ENCODE measurements at regions not wholly inside any gene's neighbourhood (a gene's known extent, or its start where the extent isn't known, plus 50 kb on each side); places are given as distances from the start of the nearest gene placed in this dataset.

DNA sequence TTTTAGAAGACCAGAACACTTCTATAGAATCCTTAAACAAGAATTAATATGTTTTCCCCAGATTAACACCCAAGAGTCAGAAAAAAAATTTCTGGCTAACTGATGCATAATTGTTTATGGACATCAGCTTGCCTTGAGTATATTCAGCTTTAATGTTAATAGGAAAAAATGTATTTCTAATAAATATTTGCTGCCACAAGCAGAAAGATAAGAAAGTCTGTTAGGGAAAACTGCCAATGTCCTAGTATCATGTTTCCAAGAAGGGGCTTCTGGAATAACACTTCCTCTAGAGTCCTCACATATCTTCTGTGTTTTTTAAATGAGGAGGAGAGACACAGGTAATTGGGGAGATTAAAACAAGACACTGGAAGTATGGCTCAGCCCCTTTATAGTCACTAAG, 202.1 kb upstream of the TET2 start:
- Histone ChIP-seq H3K4me3 (replicated peaks in 1 of 3; ENCODE audit: insufficient read depth in 1 of 3, low read depth in 1 of 3, low read length in 3 of 3) (no peak overlapping the region), H3K9me3 (replicated peaks; ENCODE audit: control insufficient read depth, insufficient read depth, low read length) (no peaks in the 10 kb centered on the region), H3K9me1 (replicated peaks; ENCODE audit: control insufficient read depth, extremely low read depth, insufficient read depth, low read length) (no peaks in the 10 kb centered on the region), H3K79me2 (ENCODE audit: control insufficient read depth, insufficient read depth, low read length) (no peaks in the 10 kb centered on the region), H4K20me1 (replicated peaks; ENCODE audit: control insufficient read depth, extremely low read depth, insufficient read depth, low read length) (no peaks in the 10 kb centered on the region), H3K9ac (replicated peaks; ENCODE audit: extremely low read depth, insufficient read depth, low read length) (no peak overlapping the region), H3K4me1 (ENCODE audit: control insufficient read depth, extremely low read depth, insufficient read depth, low read length) (no peaks in the 10 kb centered on the region), H3K27me3 (ENCODE audit: control insufficient read depth in 2 of 2, insufficient read depth in 2 of 2, low read length in 2 of 2) (no peaks in the 10 kb centered on the region), H3K36me3 (ENCODE audit: control insufficient read depth in 2 of 2, extremely low read depth in 1 of 2, insufficient read depth in 2 of 2, low read length in 2 of 2) (no peaks in the 10 kb centered on the region), H3K4me2 (ENCODE audit: insufficient read depth, low read length) (no peak overlapping the region), H3K27ac (ENCODE audit: insufficient read depth, low read depth, low read length) (no peak overlapping the region), H2AFZ (ENCODE audit: low read depth, low read length) (no peak overlapping the region)
- intact Hi-C loops (cut with micrococcal nuclease) (no loop called here), dilution Hi-C loops (cut with MboI; ENCODE audit: extremely low pct_ligation_motif_present, low sequenced_read_pairs) (no loop called here)
- POLR2A ChIA-PET = no interaction called here
- TF ChIP-seq MAX (IDR thresholded peaks at IDR 0.05; ENCODE audit: insufficient read depth, insufficient read length) (no peak), GATA2 (IDR thresholded peaks at IDR 0.05; ENCODE audit: insufficient read depth, insufficient read length, low read depth, low read length) (no peak), POLR2AphosphoS5 (IDR thresholded peaks at IDR 0.05; ENCODE audit: insufficient read depth, low read depth, low read length) (no peak), CTCF (IDR thresholded peaks at IDR 0.05; ENCODE audit: extremely low read depth in 1 of 2, insufficient read depth in 1 of 2, low read depth in 1 of 2, low read length in 2 of 2) (no peak), MYC (IDR thresholded peaks at IDR 0.05; ENCODE audit: low read depth, low read length) (no peak), FOS (IDR thresholded peaks at IDR 0.05; ENCODE audit: borderline replicate concordance, insufficient read depth, low read length) (no peak), POLR2A (IDR thresholded peaks at IDR 0.05; ENCODE audit: low read depth, low read length) (no peak), EZH2 (IDR thresholded peaks at IDR 0.05; ENCODE audit: borderline replicate concordance, low read depth, low read length, severe bottlenecking) (no peak), JUN (IDR thresholded peaks at IDR 0.05; ENCODE audit: borderline replicate concordance, insufficient read depth, insufficient read length, low read depth) (no peak)
- CTCF ChIA-PET = interaction anchor here (1.9 kb wide), 1 partner anchor 84 kb away, joined by 5 read pairs; no protein-coding TSS in a partner anchor
- BruUV-seq (replicated peaks) = no TSS peak
- DNase-seq (ENCODE audit: low read depth, low spot score) (no peak), FAIRE-seq (no peak)

All from endothelial cell of umbilical vein (primary cell).